ENCODE measurements at regions not wholly inside any gene's neighbourhood (a gene's known extent, or its start where the extent isn't known, plus 50 kb on each side); places are given as distances from the start of the nearest gene placed in this dataset.

- BruUV-seq (replicated peaks), result no TSS peak
- TF ChIP-seq CTCF (conservative IDR thresholded peaks at IDR 0.05; ENCODE audit: low read length), result no peak
- no peak for TF ChIP-seq EZH2phosphoT487 (IDR thresholded peaks at IDR 0.05; ENCODE audit: borderline replicate concordance, low read depth, low read length)
- no peak for DNase-seq (ENCODE audit: low spot score)
- POLR2A ChIA-PET, result interaction anchor here (1.1 kb wide), 1 partner anchor 27 kb away, joined by 3 read pairs; no protein-coding TSS in a partner anchor
- H3K4me3 ChIP-seq (ENCODE audit: low read depth, low read length, poor library complexity, severe bottlenecking), result no peak overlapping the region
- H2AFZ ChIP-seq (ENCODE audit: low read length), result no peak overlapping the region
- intact Hi-C loops (cut with micrococcal nuclease; ENCODE audit: unreplicated experiment), result no loop called here
- no peak overlapping the region for H3K4me2 ChIP-seq (ENCODE audit: low read length)
- H3K79me2 ChIP-seq (ENCODE audit: insufficient read depth, low read depth, low read length), result no peaks in the 10 kb centered on the region
- H3K9me3 ChIP-seq (ENCODE audit: low read length), result no peaks in the 10 kb centered on the region
- H3K9me2 ChIP-seq (ENCODE audit: insufficient read depth, low read length), result no peaks in the 10 kb centered on the region
- CTCF ChIA-PET (ENCODE audit: unreplicated experiment), result no interaction called here
- no peak overlapping the region for H3K27ac ChIP-seq (ENCODE audit: low read depth, low read length, poor library complexity, severe bottlenecking)
- no peaks in the 10 kb centered on the region for H3K4me1 ChIP-seq (ENCODE audit: insufficient read depth, low read length, poor library complexity, severe bottlenecking)
- no peaks in the 10 kb centered on the region for H4K20me1 ChIP-seq (ENCODE audit: insufficient read depth, low read length)
- H3K36me3 ChIP-seq (ENCODE audit: insufficient read depth, low read length), result no peaks in the 10 kb centered on the region
These were observed 198.9 kb upstream of the WWC1 start for GRCh38 chr5:168092209-168093185.

GRCh38 chr5:168093200-168093910 is 198.1 kb upstream of the WWC1 start:
- no peak overlapping the region for H3K4me2 ChIP-seq (ENCODE audit: low read length)
- intact Hi-C loops (cut with micrococcal nuclease; ENCODE audit: unreplicated experiment), result no loop called here
- BruUV-seq (replicated peaks), result no TSS peak
- no peaks in the 10 kb centered on the region for H3K36me3 ChIP-seq (ENCODE audit: insufficient read depth, low read length)
- ChIA-PET POLR2A (interaction anchor here (1.3 kb wide), 1 partner anchor 24 kb away, joined by 3 read pairs; no protein-coding TSS in a partner anchor), CTCF (ENCODE audit: unreplicated experiment) (no interaction called here)
- no peak overlapping the region for H3K27ac ChIP-seq (ENCODE audit: low read depth, low read length, poor library complexity, severe bottlenecking)
- no peaks in the 10 kb centered on the region for H3K9me3 ChIP-seq (ENCODE audit: low read length)
- no peaks in the 10 kb centered on the region for H3K79me2 ChIP-seq (ENCODE audit: insufficient read depth, low read depth, low read length)
- no peak for DNase-seq (ENCODE audit: low spot score)
- H3K9me2 ChIP-seq (ENCODE audit: insufficient read depth, low read length), result no peaks in the 10 kb centered on the region
- H3K4me3 ChIP-seq (ENCODE audit: low read depth, low read length, poor library complexity, severe bottlenecking), result no peak overlapping the region
- no peak overlapping the region for H2AFZ ChIP-seq (ENCODE audit: low read length)
- no peaks in the 10 kb centered on the region for H4K20me1 ChIP-seq (ENCODE audit: insufficient read depth, low read length)
- no peaks in the 10 kb centered on the region for H3K4me1 ChIP-seq (ENCODE audit: insufficient read depth, low read length, poor library complexity, severe bottlenecking)
- TF ChIP-seq CTCF (conservative IDR thresholded peaks at IDR 0.05; ENCODE audit: low read length), result no peak
- no peak for TF ChIP-seq EZH2phosphoT487 (IDR thresholded peaks at IDR 0.05; ENCODE audit: borderline replicate concordance, low read depth, low read length)
